SK-N-SH treated with all-trans-retinoic acid at 6 μM for 48 hours (cell line): ENCODE measurements at regions not wholly inside any gene's neighbourhood (a gene's known extent, or its start where the extent isn't known, plus 50 kb on each side); places are given as distances from the start of the nearest gene placed in this dataset.
A peak's percentile ranks its signal among the peaks of the same experiment; 100 is the strongest.

Source experiments
- ATAC-seq: fragments of 200-7000 bp; cut with Tn5 transposase; 3 replicates; pipeline ENCODE4 v1.9.1; 2020; ENCODE audit warnings: mild to moderate bottlenecking, moderate library complexity
- BACH2 ChIP-seq: fragments of 250-450 bp; sonication (Bioruptor Pico); IDR thresholded peaks from 2 replicates; pipeline ENCODE4 v1.9.0; 2021; ENCODE audit warnings: mild to moderate bottlenecking, borderline replicate concordance
- CREB5 ChIP-seq: fragments of 250-450 bp; sonication (Bioruptor Pico); IDR thresholded peaks from 2 replicates; pipeline ENCODE4 v1.5.1; 2020; ENCODE audit warnings: low read depth, mild to moderate bottlenecking, moderate library complexity
- CSDC2 ChIP-seq: fragments of 250-450 bp; sonication (Bioruptor Pico); IDR thresholded peaks from 2 replicates; pipeline ENCODE4 v1.5.0; 2020; ENCODE audit warnings: mild to moderate bottlenecking, moderate library complexity
- GLIS3 ChIP-seq: fragments of 250-450 bp; sonication (Bioruptor Pico); IDR thresholded peaks from 2 replicates; pipeline ENCODE4 v1.5.0; 2020; ENCODE audit warnings: mild to moderate bottlenecking, moderate library complexity
- ISL1 ChIP-seq: fragments of 250-450 bp; sonication (Bioruptor Pico); IDR thresholded peaks from 2 replicates; pipeline ENCODE4 v2.1.2; 2022; ENCODE audit warnings: mild to moderate bottlenecking, moderate library complexity
- OSR1 ChIP-seq: fragments of 250-450 bp; sonication (Bioruptor Pico); IDR thresholded peaks from 2 replicates; pipeline ENCODE4 v1.8.0; 2022; ENCODE audit warnings: moderate library complexity, mild to moderate bottlenecking, inconsistent platforms
- PATZ1 ChIP-seq: fragments of 250-450 bp; sonication (Bioruptor Pico); IDR thresholded peaks from 2 replicates; pipeline ENCODE4 v1.8.0; 2020; ENCODE audit warnings: mild to moderate bottlenecking, moderate library complexity, borderline replicate concordance
- RARB ChIP-seq: fragments of 250-450 bp; sonication (Bioruptor Pico); IDR thresholded peaks from 2 replicates; pipeline ENCODE4 v1.8.0; 2021; ENCODE audit warnings: mild to moderate bottlenecking, moderate library complexity
- SNAI2 ChIP-seq: fragments of 250-450 bp; sonication (Bioruptor Pico); IDR thresholded peaks from 2 replicates; pipeline ENCODE4 v1.5.0; 2020; ENCODE audit warnings: mild to moderate bottlenecking, moderate library complexity
- TOX ChIP-seq: fragments of 250-450 bp; sonication (Bioruptor Pico); IDR thresholded peaks from 2 replicates; pipeline ENCODE4 v1.8.0; 2021; ENCODE audit warnings: mild to moderate bottlenecking, moderate library complexity, borderline replicate concordance
- ZC3H10 ChIP-seq: fragments of 250-450 bp; sonication (Bioruptor Pico); IDR thresholded peaks from 2 replicates; pipeline ENCODE4 v1.5.1; 2021; ENCODE audit warnings: mild to moderate bottlenecking, moderate library complexity
- ZFP3 ChIP-seq: fragments of 250-450 bp; sonication (Bioruptor Pico); IDR thresholded peaks from 2 replicates; pipeline ENCODE4 v1.5.0; 2020; ENCODE audit warnings: mild to moderate bottlenecking, moderate library complexity
- ZFP30 ChIP-seq: fragments of 450-650 bp; formaldehyde crosslinking; IDR thresholded peaks from 2 replicates; pipeline ENCODE4 v1.5.0; 2022; ENCODE audit warnings: mild to moderate bottlenecking, moderate library complexity
- ZNF565 ChIP-seq: fragments of 450-650 bp; formaldehyde crosslinking; conservative IDR thresholded peaks from 2 replicates; pipeline ENCODE4 v1.5.0; 2020; ENCODE audit warnings: low read depth, mild to moderate bottlenecking, moderate library complexity
- ZNF70 ChIP-seq: fragments of 450-650 bp; formaldehyde crosslinking; IDR thresholded peaks from 2 replicates; pipeline ENCODE4 v1.5.0; 2020; ENCODE audit warnings: mild to moderate bottlenecking, moderate library complexity
- ZNF8 ChIP-seq: fragments of 450-650 bp; formaldehyde crosslinking; IDR thresholded peaks from 2 replicates; pipeline ENCODE4 v1.5.0; 2020; ENCODE audit warnings: mild to moderate bottlenecking, moderate library complexity
- TF ChIP-seq, protein P1 (sequence below): fragments of 250-450 bp; sonication (Bioruptor Pico); IDR thresholded peaks from 2 replicates; pipeline ENCODE4 v1.5.0; 2020; ENCODE audit warnings: mild to moderate bottlenecking, moderate library complexity

DNA sequence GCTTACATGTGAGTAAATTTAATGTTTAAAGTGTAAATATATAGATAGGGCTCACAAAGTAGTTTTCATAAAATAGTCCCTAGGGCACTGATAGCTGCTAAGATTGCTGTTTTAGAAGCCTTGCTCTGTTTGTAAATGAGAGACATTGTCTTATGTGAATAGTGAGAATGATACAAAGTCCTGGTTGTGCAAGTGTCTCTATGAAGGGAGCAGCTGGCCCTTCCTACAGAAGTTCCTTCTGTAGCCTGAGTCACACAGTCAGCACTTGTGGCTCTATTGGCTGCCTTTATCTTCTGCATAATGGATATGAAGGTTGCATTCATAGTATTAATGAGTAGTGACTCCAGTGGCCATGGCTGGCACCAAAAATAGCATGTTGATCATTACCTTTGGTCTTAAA, 279.7 kb downstream of the OSR1 start (continued):
- TF ChIP-seq CREB5 (CRISPR knock-in tag): no peak

DNA sequence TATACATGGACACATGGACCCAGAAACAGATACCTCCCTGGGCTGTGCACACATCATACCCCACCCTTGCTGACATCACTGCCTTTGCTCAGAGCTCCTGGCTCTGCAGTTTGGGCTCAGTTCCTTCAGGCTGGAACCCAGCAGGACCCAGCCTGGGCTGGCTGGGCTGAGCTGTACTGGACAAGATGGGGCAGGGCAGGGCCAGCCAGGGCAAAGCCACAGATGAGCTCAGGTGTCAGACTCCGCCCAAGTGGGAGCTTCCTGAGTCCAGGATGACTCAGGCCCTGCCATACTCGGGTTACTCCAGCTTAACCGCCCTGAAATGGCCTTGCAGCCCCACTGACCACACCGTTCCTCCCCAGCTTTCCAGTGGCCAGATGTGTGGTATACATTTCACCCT, 284.9 kb downstream of the OSR1 start:
- TF ChIP-seq, protein P1, sequence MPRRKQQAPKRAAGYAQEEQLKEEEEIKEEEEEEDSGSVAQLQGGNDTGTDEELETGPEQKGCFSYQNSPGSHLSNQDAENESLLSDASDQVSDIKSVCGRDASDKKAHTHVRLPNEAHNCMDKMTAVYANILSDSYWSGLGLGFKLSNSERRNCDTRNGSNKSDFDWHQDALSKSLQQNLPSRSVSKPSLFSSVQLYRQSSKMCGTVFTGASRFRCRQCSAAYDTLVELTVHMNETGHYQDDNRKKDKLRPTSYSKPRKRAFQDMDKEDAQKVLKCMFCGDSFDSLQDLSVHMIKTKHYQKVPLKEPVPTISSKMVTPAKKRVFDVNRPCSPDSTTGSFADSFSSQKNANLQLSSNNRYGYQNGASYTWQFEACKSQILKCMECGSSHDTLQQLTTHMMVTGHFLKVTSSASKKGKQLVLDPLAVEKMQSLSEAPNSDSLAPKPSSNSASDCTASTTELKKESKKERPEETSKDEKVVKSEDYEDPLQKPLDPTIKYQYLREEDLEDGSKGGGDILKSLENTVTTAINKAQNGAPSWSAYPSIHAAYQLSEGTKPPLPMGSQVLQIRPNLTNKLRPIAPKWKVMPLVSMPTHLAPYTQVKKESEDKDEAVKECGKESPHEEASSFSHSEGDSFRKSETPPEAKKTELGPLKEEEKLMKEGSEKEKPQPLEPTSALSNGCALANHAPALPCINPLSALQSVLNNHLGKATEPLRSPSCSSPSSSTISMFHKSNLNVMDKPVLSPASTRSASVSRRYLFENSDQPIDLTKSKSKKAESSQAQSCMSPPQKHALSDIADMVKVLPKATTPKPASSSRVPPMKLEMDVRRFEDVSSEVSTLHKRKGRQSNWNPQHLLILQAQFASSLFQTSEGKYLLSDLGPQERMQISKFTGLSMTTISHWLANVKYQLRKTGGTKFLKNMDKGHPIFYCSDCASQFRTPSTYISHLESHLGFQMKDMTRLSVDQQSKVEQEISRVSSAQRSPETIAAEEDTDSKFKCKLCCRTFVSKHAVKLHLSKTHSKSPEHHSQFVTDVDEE (CRISPR knock-in tag): no peak
- no peak for TF ChIP-seq OSR1 (CRISPR knock-in tag)
- TF ChIP-seq ZFP3: no peak
- no peak for TF ChIP-seq BACH2 (CRISPR knock-in tag)
- TF ChIP-seq ZNF8: no peak
- TF ChIP-seq ISL1 (CRISPR knock-in tag): no peak
- no peak for TF ChIP-seq ZNF565 (CRISPR knock-in tag)
- TF ChIP-seq ZC3H10 (CRISPR knock-in tag): no peak
- TF ChIP-seq ZFP30 (CRISPR knock-in tag): no peak
- no peak for TF ChIP-seq CSDC2 (CRISPR knock-in tag)
- no peak for TF ChIP-seq RARB
- no peak for TF ChIP-seq CREB5 (CRISPR knock-in tag)
- no peak for TF ChIP-seq TOX
- TF ChIP-seq PATZ1 (CRISPR knock-in tag): no peak
- no peak for TF ChIP-seq GLIS3 (CRISPR knock-in tag)
- ATAC-seq: peak; percentile 100

- no peak for ATAC-seq
Observed at GRCh38 chr2:19072161-19072560, 286.3 kb downstream of the OSR1 start.

More at GRCh38 chr2:19072161-19072560, 286.3 kb downstream of the OSR1 start:
- TF ChIP-seq PATZ1 (CRISPR knock-in tag) (no peak), ZNF70 (CRISPR knock-in tag) (no peak), ZFP30 (CRISPR knock-in tag) (no peak), ZNF565 (CRISPR knock-in tag) (no peak), TOX (no peak), ZFP3 (no peak), OSR1 (CRISPR knock-in tag) (no peak), ISL1 (CRISPR knock-in tag) (no peak), RARB (no peak), GLIS3 (CRISPR knock-in tag) (no peak), SNAI2 (no peak)
- TF ChIP-seq, protein P1 (CRISPR knock-in tag): no peak
- TF ChIP-seq, all 23 proteins: peak for 0
